GM19023 (cell line): ENCODE measurements at regions not wholly inside any gene's neighbourhood (a gene's known extent, or its start where the extent isn't known, plus 50 kb on each side); places are given as distances from the start of the nearest gene placed in this dataset.

Experiments
- ATAC-seq: cut with Tn5 transposase; IDR thresholded peaks from one replicate; pipeline ENCODE4 v1.9.1; 2021; ENCODE audit warnings: mild to moderate bottlenecking, moderate library complexity; ENCODE audit not compliant: unreplicated experiment

- ATAC-seq: no peak
Measured at GRCh38 chr10:28077889-28078288, 79.0 kb upstream of the ODAD2 start.

- no peak for ATAC-seq
Measured at GRCh38 chr10:28075424-28075823, 76.5 kb upstream of the ODAD2 start.

- ATAC-seq: no peak
Measured at GRCh38 chr10:28072573-28072972, 73.7 kb upstream of the ODAD2 start.

GRCh38 chr10:28060031-28060607 is 61.2 kb upstream of the ODAD2 start:
- no peak for ATAC-seq

GRCh38 chr10:28058746-28059145 is 59.9 kb upstream of the ODAD2 start:
- ATAC-seq: no peak

- ATAC-seq: no peak
Measured at GRCh38 chr10:28054228-28054860, 55.5 kb upstream of the ODAD2 start.

- ATAC-seq: no peak
Measured at GRCh38 chr10:28049286-28049685, 50.4 kb upstream of the ODAD2 start.
